ENCODE measurements at regions not wholly inside any gene's neighbourhood (a gene's known extent, or its start where the extent isn't known, plus 50 kb on each side); places are given as distances from the start of the nearest gene placed in this dataset.

DNA sequence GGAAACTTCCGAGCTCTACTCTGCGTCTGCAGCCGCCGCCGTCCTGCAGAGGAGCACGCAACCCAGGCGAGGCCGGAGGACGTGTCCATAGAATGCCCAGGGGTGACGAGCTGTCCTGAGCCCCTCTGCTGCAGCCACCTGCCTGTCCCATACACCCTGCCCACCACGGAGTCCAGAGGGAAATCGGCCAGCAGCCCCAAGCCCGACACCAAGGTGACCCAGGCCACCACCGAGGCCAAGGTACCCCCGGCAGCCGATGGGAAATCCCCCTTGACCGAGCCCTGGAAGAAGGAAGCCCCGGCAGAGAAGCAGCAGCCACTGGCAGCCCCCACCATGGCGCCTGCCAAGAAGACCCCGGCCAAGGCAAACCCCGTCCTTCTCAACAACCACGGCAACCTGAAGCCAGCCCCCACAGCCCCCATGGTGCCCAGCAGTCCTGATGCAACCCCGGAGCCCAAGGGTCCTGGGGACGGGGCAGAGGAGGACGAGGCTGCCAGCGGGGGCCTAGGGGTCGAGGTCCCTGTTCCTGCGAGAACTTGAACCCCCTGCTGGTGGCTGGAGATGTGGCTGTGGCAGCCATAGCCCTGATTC is 128.7 kb upstream of the C14orf180 start:
- H3K36me3 ChIP-seq, result no peaks in the 10 kb centered on the region
- no peaks in the 10 kb centered on the region for H3K27me3 ChIP-seq
- H3K9me3 ChIP-seq (replicated peaks), result 0 out of 2 replicates have a peak, but pooled peaks cover 5% of the 10 kb centered on the region
- H3K27ac ChIP-seq, result no peak overlapping the region
- H3K4me1 ChIP-seq, result no peaks in the 10 kb centered on the region
- no peak for DNase-seq
- no peak overlapping the region for H3K4me3 ChIP-seq

DNA sequence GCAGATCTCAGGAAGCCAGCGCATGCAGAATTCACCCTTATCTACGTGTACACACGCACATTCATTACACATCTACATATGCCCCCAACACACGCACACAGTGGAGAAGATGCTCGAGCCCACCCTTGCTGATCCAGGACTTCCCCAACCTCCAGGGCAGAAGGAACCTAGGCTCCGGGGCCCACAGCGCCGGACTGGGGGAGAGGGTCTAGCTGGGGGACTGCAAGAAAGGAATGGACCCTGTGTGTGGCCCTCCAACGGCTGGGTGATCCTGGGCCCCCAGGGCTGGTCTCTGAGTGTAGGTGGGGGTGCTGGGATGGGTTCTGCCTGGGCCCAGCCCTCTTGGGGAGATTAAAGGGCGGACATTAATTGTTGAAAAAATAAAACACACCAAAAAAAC is 128.1 kb upstream of the C14orf180 start:
- Histone ChIP-seq H3K4me1 (no peaks in the 10 kb centered on the region), H3K27ac (no peak overlapping the region), H3K27me3 (no peaks in the 10 kb centered on the region), H3K36me3 (no peaks in the 10 kb centered on the region), H3K4me3 (no peak overlapping the region), H3K9me3 (replicated peaks) (0 out of 2 replicates have a peak, but pooled peaks cover 5% of the 10 kb centered on the region)
- DNase-seq, result no peak

DNA sequence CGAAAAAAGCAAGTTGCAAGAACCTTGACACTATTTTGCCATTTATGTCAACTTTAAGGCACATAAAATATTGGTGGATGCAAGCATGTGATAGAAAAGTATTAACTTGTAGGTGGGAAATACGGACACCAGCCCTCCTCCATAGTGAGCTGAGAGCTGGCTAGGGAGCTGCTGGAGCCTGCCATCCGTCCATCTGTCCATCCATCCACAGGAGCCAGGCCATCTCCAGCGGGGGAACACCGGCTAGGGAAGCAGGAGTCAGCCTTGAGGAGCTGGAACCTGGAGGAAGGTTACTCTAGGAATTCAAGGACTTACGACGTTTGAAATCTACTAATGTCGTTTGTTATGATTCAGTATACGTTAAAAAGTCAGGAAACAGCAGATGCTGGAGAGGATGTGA is 120.7 kb upstream of the C14orf180 start:
- Histone ChIP-seq H3K36me3 (no peaks in the 10 kb centered on the region), H3K27ac (no peak overlapping the region), H3K4me1 (no peaks in the 10 kb centered on the region), H3K27me3 (peaks cover 14% of the 10 kb centered on the region), H3K4me3 (no peak overlapping the region), H3K9me3 (replicated peaks) (no peaks in the 10 kb centered on the region)
- no peak for DNase-seq

DNA sequence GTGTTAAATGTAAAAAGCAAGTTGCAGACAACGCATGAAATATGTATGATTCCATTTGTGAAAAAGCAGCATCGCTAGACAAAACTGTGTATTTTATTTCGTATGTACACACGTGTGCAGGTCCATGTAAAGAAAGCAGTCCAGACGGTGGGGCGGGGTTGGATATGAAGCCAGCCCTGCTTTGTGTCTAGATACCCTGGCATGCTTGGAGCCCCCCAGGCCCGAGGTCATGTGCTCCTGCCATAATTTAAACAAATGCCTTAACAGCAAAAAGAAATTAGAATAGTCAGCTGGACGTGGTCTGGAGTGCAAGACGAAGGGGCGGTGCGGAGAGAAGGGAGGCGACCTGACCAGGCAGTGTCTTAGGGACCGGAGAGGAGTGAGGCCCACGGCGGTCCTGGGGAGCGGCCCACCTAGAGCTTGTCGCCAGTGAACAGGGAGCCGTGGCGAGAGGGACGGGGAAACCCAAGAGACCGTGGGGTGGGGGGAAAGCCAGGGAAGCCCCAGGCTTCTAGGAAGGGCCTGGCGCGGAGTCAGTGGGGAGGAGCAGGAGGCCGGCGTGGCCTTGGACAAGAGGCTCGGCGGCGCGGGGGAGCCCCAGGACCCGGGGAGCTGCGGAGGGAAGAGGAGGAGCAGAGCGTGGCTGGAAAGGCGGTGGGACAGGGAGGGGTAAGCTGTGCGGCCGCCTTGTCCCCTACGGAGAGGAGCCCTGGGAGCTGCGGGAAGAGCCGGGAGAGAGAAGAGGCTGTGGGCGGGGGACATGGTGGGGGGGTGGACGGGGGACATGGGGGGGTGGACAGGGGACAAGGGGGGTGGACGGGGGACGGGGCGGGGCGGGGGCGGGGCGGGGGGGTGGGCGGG is 118.5 kb upstream of the C14orf180 start:
- no peak overlapping the region for H3K4me3 ChIP-seq
- H3K9me3 ChIP-seq (replicated peaks), result no peaks in the 10 kb centered on the region
- no peak overlapping the region for H3K27ac ChIP-seq
- H3K4me1 ChIP-seq, result no peaks in the 10 kb centered on the region
- DNase-seq, result no peak
- H3K27me3 ChIP-seq, result peaks cover 14% of the 10 kb centered on the region
- H3K36me3 ChIP-seq, result no peaks in the 10 kb centered on the region

DNA sequence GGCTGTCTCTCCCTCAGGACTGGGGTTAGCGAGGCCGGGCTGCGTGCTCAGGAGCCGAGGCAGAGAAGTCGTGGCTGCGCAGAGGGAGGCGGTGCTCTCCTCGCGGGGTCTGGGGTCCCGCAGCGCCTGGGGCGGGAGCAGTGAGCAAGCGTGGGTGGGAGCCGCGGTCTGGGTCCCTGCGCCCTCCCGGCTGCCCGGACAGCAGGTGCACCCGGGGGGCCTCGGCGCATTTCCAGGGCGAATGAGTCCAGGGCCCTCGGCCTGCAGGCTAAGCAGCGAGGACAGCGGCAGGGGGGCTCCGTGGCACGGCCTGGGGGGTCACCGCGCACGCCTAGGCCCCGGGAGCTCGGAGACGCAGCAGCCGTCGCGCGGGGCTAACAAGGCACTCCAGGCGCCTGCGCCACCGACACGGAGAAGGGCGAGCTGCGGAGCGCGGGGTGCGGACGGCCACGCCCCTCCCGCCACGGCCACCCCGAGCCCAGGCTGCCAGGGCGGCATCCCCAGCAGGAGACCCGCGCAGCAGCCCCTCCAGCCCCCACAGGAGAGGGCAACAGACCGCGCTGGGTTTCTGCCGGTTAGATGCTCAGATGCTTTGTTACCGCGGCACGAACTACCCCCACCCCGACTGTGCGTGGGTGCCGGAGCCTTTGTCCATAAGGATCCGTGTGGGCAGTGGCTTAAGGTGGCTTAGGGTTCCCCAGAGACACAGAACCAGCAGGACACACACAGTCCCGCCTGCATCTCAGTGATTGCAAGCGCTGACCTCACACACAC is 117.7 kb upstream of the C14orf180 start:
- no peak overlapping the region for H3K27ac ChIP-seq
- no peaks in the 10 kb centered on the region for H3K36me3 ChIP-seq
- no peaks in the 10 kb centered on the region for H3K9me3 ChIP-seq (replicated peaks)
- no peak for DNase-seq
- peaks cover 14% of the 10 kb centered on the region for H3K27me3 ChIP-seq
- no peaks in the 10 kb centered on the region for H3K4me1 ChIP-seq
- H3K4me3 ChIP-seq, result no peak overlapping the region

DNA sequence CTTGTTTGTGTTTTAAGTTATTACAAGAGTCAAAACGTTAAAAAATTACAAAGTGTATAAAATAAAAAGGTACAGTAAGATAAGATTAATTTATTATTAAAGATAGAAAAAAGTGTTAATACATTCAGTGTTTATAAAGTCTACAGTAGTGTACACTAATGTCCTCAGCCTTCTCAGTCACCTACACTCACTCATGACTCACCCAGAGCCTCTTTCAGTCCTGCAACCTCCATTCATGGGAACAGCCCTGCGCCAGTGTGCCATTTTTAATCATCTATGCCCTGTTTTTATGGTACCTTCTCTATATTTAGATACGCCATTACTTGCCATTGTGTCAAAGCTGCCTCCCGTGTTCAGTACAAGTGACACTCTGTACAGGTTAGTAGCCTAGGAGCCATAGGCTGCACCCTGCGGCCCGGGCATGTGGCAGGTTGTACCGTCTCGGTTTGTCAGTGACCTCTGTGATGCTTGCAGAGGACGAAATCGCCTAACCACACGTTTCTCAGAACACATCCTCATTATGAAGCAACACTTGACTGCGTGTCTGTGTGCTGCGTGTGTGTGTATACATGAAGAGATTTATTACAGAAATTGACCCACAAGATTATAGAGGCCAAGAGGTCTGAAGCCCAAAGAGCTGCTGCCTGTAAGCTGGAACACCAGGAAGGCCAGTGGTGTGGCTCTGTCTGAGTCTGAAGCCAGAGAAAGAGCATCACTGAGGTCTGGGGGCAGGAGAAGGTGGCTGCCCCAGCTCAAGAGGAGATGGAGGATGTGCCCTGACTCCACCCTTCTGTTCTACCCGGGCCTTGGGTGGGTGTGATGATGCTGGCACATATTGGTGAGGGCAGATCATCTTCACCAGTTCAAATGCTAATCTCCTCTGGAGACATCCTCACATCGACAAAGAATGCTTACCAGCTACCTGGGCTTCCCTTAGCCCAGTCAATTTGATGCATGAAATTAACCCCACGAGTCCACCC is 116.6 kb upstream of the C14orf180 start:
- no peak overlapping the region for H3K27ac ChIP-seq
- peaks cover 14% of the 10 kb centered on the region for H3K27me3 ChIP-seq
- no peak for DNase-seq
- H3K9me3 ChIP-seq (replicated peaks), result no peaks in the 10 kb centered on the region
- no peak overlapping the region for H3K4me3 ChIP-seq
- H3K36me3 ChIP-seq, result no peaks in the 10 kb centered on the region
- no peaks in the 10 kb centered on the region for H3K4me1 ChIP-seq

DNA sequence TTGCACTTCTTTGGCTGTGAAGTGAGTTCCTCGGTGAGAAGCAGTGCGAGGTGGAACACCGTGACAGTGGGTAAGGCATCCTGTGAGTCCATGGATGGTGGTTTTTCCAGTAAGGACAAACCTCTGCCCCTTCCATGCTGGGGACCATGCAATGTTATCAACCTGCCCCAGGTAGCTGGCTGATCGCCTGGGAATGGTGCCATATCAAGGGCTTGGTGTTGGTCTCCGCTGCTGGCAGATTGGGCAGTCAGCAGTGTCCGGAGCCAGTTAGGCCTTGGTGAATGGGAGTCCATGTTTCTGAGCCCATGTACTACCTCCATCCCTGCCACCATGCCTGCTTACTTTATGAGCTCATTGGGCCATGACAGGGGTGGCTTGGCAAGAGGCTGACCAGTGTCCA is 114.7 kb upstream of the C14orf180 start:
- no peaks in the 10 kb centered on the region for H3K9me3 ChIP-seq (replicated peaks)
- DNase-seq, result no peak

DNA sequence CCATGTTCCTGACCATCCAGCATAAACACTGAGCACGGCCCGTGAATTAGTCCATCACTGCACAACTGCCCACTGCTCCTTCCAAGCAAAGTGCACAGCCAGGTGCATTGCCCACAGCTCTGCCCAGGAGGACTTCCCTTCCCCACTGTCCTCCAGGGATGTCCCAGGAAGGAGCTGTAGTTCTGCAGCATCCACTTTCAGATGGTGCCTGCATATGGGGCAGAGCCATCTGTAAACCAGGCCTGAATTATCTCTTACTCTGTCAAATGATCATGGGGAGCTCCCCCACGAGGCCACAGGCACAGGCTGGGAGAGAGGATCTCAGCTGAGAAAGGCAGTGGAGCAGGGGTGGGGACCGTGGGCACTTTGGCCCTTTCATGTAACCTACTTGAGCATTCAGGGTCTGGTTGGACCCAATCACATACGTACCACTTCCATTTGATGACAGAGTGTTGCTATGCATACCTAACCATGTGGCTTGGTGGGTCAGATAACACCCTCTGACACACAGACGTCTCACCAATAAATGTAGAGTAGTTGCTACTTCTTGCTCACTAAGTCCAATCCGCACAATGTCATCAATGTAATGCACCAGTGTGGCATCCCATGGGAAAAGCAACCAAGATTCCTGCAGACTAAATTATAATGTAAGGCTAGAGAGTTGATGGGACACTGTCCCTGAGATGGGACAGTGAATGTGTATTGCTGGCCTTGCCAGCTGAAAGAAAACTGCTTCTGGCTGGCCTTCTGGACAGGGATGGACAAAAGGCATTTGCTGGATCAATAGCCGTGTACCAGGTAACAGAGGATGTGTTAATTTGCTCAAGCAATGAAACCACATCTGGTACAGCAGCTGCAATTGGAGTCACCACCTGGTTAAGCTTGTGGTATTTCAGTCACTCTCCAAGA is 113.8 kb upstream of the C14orf180 start:
- no peak overlapping the region for H3K27ac ChIP-seq
- H3K4me1 ChIP-seq, result no peaks in the 10 kb centered on the region
- H3K9me3 ChIP-seq (replicated peaks), result no peaks in the 10 kb centered on the region
- no peak for DNase-seq
- no peak overlapping the region for H3K4me3 ChIP-seq
- peaks cover 14% of the 10 kb centered on the region for H3K27me3 ChIP-seq
- H3K36me3 ChIP-seq, result no peaks in the 10 kb centered on the region

More for the DNA sequence above, 114.7 kb upstream of the C14orf180 start:
- H3K27ac ChIP-seq, result no peak overlapping the region
- no peaks in the 10 kb centered on the region for H3K36me3 ChIP-seq
- no peak overlapping the region for H3K4me3 ChIP-seq
- no peaks in the 10 kb centered on the region for H3K4me1 ChIP-seq
- H3K27me3 ChIP-seq, result peaks cover 14% of the 10 kb centered on the region

DNA sequence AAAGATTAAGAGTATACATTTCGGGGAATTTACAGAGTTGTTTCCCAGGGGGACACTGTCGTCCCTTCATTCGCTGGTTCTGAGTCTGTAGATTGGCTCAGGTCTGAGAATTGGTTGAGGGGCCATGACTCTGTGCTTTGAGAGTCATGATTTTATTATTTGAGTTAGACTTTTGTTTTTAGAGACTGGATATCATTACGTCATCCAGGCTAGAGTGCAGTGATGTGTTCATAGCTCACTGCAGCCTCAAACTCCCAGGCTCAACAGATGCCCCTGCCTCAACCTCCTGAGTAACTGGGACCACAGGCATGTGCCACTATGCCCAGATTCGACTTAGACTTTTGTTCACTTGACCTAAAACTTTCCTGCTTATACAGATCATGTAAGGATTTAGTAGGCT is 112.3 kb upstream of the C14orf180 start:
- no peak overlapping the region for H3K4me3 ChIP-seq
- peaks cover 12% of the 10 kb centered on the region for H3K27me3 ChIP-seq
- DNase-seq, result no peak
- no peaks in the 10 kb centered on the region for H3K4me1 ChIP-seq
- H3K9me3 ChIP-seq (replicated peaks), result no peaks in the 10 kb centered on the region
- no peaks in the 10 kb centered on the region for H3K36me3 ChIP-seq
- H3K27ac ChIP-seq, result no peak overlapping the region

DNA sequence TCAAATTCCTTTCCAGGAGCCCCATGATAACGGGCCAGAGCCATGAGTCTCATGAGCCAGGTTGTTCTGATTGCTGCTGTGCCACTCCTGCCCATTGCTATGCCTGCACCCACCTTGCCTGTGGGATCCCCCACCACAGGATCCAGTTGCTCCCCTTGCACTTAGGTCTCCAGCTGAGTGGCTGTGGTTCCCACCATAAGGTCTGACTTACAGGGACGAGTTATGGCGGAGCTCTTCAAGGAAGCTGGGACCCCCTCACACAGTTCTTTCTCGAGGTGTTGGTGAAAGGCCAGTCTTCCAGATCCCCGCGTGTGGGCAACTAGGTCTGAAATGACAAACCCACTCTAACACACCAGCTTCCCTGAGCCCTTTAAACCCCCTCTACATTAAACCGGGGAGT is 111.9 kb upstream of the C14orf180 start:
- no peaks in the 10 kb centered on the region for H3K36me3 ChIP-seq
- no peaks in the 10 kb centered on the region for H3K4me1 ChIP-seq
- H3K9me3 ChIP-seq (replicated peaks), result no peaks in the 10 kb centered on the region
- H3K27ac ChIP-seq, result no peak overlapping the region
- no peak for DNase-seq
- H3K4me3 ChIP-seq, result no peak overlapping the region
- peaks cover 8% of the 10 kb centered on the region for H3K27me3 ChIP-seq

DNA sequence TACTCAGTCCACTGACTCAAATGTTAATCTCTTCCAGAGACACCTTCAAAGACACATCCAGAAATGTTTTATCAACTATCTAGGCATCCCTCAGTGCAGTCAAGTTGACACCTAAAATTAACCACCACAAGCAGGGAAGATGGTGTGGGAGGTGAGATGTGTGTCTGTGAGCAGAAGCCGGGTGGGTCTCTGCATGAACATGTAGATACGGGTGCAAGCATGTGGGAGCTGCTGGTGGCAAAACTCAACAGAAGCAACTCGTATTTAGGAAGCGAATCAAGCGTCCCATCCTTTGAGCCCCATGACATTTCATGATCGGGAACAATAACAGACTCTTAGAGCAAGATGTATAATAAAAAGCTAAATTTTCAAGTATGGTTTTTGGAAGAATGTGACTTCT is 110.0 kb upstream of the C14orf180 start:
- no peak overlapping the region for H3K27ac ChIP-seq
- H3K4me3 ChIP-seq, result no peak overlapping the region
- DNase-seq, result no peak
- no peaks in the 10 kb centered on the region for H3K27me3 ChIP-seq
- H3K36me3 ChIP-seq, result no peaks in the 10 kb centered on the region
- no peaks in the 10 kb centered on the region for H3K4me1 ChIP-seq
- no peaks in the 10 kb centered on the region for H3K9me3 ChIP-seq (replicated peaks)

DNA sequence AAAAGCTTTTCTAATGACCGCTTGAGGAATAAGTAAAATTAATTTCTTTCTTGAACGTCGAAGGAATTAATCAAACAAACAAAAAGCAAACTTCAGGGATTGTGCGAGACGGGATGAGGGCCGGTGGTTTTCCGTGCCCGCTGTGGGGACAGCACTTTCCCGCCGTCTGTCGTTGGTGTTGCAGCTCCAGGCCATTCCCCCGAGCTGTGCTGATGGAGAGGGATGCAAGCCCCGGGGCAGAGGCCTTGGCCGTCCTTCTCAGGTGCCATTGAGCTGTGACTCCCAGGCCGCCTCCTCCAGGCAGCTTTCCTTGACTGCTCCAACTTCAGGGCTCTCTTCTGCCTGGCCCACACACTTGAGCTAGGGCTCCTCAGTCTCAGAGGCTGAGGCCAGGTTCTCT is 109.0 kb upstream of the C14orf180 start:
- no peak for DNase-seq

DNA sequence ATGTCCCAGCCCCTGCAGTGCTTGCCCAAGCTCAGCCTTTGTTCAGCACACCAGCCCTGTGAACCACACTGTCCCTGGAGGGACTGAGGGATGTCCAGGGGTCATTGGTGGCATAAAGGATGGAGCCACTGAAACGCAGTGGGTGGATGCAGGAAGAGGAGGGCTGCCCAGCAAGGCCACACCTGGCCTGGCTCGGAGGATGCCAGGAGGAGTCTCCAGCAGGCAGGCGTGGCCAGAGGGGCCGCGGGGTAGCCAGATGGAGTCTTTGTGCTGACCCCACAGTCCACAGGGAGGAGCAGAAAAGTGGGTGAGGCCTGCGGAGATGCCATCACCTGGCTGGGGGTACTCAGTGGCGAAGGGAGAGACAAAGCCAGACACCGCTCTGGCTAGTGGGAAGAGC is 108.5 kb upstream of the C14orf180 start:
- H3K4me1 ChIP-seq, result no peaks in the 10 kb centered on the region
- no peak overlapping the region for H3K4me3 ChIP-seq
- DNase-seq, result no peak
- no peak overlapping the region for H3K27ac ChIP-seq
- H3K9me3 ChIP-seq (replicated peaks), result no peaks in the 10 kb centered on the region
- H3K27me3 ChIP-seq, result no peaks in the 10 kb centered on the region
- H3K36me3 ChIP-seq, result no peaks in the 10 kb centered on the region

More for the DNA sequence above, 109.0 kb upstream of the C14orf180 start:
- H3K4me1 ChIP-seq, result no peaks in the 10 kb centered on the region
- H3K27ac ChIP-seq, result no peak overlapping the region
- no peaks in the 10 kb centered on the region for H3K36me3 ChIP-seq
- H3K9me3 ChIP-seq (replicated peaks), result no peaks in the 10 kb centered on the region
- no peak overlapping the region for H3K4me3 ChIP-seq
- no peaks in the 10 kb centered on the region for H3K27me3 ChIP-seq

Measured in SJCRH30 (cell line).